Tibial artery (tissue), 4 donors: ENCODE measurements at regions not wholly inside any gene's neighbourhood (a gene's known extent, or its start where the extent isn't known, plus 50 kb on each side); places are given as distances from the start of the nearest gene placed in this dataset.

Source experiments
- DNase-seq, 2 donors: peaks; one replicate each; pipeline ENCODE4 v3.0.0-alpha.2; 2019
- H3K27ac ChIP-seq, 2 donors: fragments of 200-600 bp; sonication (generic) in 1 of 2; 1 replicate in 1 of 2; 2 replicates in 1 of 2; pipeline ENCODE4 v1.5.1; 2018 to 2019; ENCODE audit warnings: mild to moderate bottlenecking in 1 of 2
- H3K27me3 ChIP-seq, 2 donors: fragments of 200-600 bp; sonication (generic) in 1 of 2; one replicate each; pipeline versions ENCODE4 v1.5.1 to v1.6.0; 2016 to 2019
- H3K36me3 ChIP-seq, 3 donors: fragments of 200-600 bp; sonication (generic) in 2 of 3; one replicate each; pipeline ENCODE4 v1.5.1; 2016 to 2019; ENCODE audit warnings: mild to moderate bottlenecking in 2 of 3
- H3K4me1 ChIP-seq, 4 donors: fragments of 200-600 bp; sonication (generic) in 2 of 4; 1 replicate in 3 of 4; 2 replicates in 1 of 4; pipeline ENCODE4 v1.5.1; 2016 to 2019
- H3K4me3 ChIP-seq, 2 donors: fragments of 200-600 bp; sonication (generic) in 1 of 2; 1 replicate in 1 of 2; 2 replicates in 1 of 2; pipeline ENCODE4 v1.5.1; 2018 to 2019; ENCODE audit warnings: mild to moderate bottlenecking in 2 of 2
- H3K9me3 ChIP-seq, 3 donors: fragments of 200-600 bp; sonication (generic) in 1 of 3; one replicate each; pipeline ENCODE4 v1.5.1; 2016 to 2019
- CTCF ChIP-seq, 2 experiments: fragments of 200-600 bp in 1 of 2; fragments of 450-650 bp in 1 of 2; IDR thresholded peaks; one replicate each; pipeline ENCODE4 v1.5.1; 2017 to 2019; ENCODE audit warnings: antibody characterized with exemption in 2 of 2, mild to moderate bottlenecking in 1 of 2, moderate library complexity in 1 of 2
- intact Hi-C: fragments of 100-400 bp; cut with DNase I; formaldehyde crosslinking; loops from one replicate; pipeline ENCODE4 v1.15.0; 2023; ENCODE audit warnings: low total_unique reads

DNA sequence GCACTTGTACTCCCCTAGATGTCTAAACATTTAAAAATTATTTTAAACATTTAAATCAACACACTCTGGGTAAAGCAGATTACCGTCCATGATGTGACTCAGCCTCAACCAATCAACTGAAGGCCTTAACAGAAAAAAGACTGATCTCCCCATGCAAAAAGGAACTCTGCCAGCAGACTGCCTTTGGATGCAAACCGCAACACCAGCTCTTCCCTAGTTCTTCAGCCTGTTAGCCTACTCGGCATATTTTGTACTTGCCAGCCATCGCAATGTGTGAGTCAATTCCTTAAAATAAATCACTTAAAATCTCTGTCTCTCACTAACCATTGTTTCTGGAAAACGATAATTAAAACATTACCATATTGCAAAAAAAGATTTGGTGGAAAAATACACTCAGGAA, 375.9 kb downstream of the RSL24D1 start:
- intact Hi-C loops, result no loop called here
- Histone ChIP-seq H3K4me1 (no peaks in the 10 kb centered on the region), H3K27ac (no peak overlapping the region), H3K9me3 (peaks cover 0 to 4% (median 4%) of the 10 kb centered on the region in 3 donors), H3K36me3 (no peaks in the 10 kb centered on the region), H3K27me3 (no peaks in the 10 kb centered on the region), H3K4me3 (no peak overlapping the region)
- peak in 1 of 2 donors; percentile 32 for DNase-seq
- TF ChIP-seq CTCF (IDR thresholded peaks at IDR 0.05), result no peak

DNA sequence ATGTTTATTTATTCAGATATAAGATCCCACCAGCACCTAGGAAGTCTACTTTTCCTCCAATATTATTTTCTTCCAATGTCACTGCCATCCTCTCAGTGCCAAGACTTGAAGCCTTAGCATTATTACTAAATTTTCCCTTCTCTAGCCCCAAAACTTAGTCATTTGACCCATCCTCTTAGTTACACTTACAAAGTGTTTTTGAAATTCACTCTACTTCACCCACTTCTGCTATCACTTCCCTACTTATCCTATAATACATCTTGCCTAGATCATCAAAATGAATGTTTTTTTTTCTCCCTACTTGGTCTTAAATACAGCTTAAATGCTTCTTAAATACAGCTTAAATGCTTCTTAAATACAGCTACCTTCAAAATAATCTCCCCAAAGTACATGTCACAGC, 376.6 kb downstream of the RSL24D1 start:
- no peak overlapping the region for H3K27ac ChIP-seq
- no peaks in the 10 kb centered on the region for H3K27me3 ChIP-seq
- H3K4me1 ChIP-seq, result no peaks in the 10 kb centered on the region
- intact Hi-C loops, result no loop called here
- no peak overlapping the region for H3K4me3 ChIP-seq
- DNase-seq, result no peak
- H3K9me3 ChIP-seq, result peaks cover 0 to 4% (median 4%) of the 10 kb centered on the region in 3 donors
- no peaks in the 10 kb centered on the region for H3K36me3 ChIP-seq
- TF ChIP-seq CTCF (IDR thresholded peaks at IDR 0.05), result no peak

DNA sequence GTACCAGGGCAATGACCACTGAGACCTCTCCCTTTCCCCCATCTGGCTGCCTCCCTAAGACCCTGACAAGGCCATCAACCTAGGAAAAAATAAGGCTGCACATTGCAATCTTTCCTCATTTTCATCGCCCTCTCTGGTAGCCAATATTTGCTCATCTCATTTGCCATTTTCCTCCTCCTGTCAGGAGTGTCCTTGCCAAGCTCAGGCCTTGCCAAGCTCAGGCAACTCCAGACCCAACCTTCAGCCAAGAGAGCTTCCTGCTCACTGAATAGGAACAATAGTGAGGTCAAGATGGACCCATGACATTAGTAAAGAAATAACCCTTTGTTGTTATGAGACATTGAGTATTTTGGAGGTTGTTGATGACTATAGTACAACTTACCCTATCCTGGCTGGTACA, 380.3 kb downstream of the RSL24D1 start:
- DNase-seq, result no peak
- no peak overlapping the region for H3K4me3 ChIP-seq
- intact Hi-C loops, result no loop called here

GRCh38 chr15:54815556-54815955, 381.2 kb downstream of the RSL24D1 start:
- Histone ChIP-seq H3K27me3 (no peaks in the 10 kb centered on the region), H3K4me3 (no peak overlapping the region), H3K9me3 (peaks cover 0 to 14% (median 0%) of the 10 kb centered on the region in 3 donors), H3K4me1 (no peaks in the 10 kb centered on the region), H3K36me3 (no peaks in the 10 kb centered on the region), H3K27ac (no peak overlapping the region)
- DNase-seq, result no peak
- intact Hi-C loops, result no loop called here
- no peak for TF ChIP-seq CTCF (IDR thresholded peaks at IDR 0.05)

More for the DNA sequence above, 380.3 kb downstream of the RSL24D1 start:
- H3K9me3 ChIP-seq, result peaks cover 0 to 14% (median 0%) of the 10 kb centered on the region in 3 donors
- no peaks in the 10 kb centered on the region for H3K36me3 ChIP-seq
- H3K27me3 ChIP-seq, result no peaks in the 10 kb centered on the region
- no peak for TF ChIP-seq CTCF (IDR thresholded peaks at IDR 0.05)
- H3K27ac ChIP-seq, result no peak overlapping the region
- H3K4me1 ChIP-seq, result no peaks in the 10 kb centered on the region

DNA sequence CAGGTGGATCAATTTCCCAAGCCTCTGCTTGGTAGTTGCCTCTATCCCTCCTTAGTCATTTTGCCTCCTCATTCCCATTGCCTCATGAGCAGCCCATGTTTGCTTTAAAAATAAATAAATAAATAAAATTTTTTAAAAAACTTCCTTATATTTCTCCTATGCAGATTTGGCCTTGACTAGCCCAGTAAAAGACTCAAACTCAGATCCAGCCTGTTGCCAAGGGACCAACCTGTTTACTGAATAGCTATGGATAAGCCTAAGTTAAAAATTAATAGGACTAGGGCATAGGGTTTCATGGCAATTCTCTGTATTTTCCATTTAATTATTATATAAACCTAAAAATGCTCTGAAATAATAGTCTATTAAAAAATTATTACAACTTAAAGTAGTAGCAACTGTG, 384.4 kb downstream of the RSL24D1 start:
- H3K27me3 ChIP-seq, result no peaks in the 10 kb centered on the region
- intact Hi-C loops, result no loop called here
- TF ChIP-seq CTCF (IDR thresholded peaks at IDR 0.05), result no peak

DNA sequence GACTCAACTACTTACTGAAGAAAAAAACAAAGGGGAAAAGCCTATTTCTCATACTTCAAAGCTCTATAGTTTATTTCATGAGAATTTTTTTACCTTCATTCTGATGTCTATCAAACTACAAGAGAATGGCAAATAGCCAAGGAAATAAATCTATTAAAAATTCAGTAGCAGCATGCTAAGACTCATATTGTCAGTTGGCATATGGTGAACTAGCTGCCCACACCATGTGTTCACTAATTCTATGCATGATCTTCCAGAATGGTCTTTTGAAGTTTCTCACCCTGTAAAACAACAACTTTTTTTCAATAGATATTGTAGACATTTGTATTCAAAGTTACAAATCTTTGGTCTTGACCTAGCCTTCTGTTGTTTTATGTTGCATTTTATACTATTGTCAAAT, 386.2 kb downstream of the RSL24D1 start:
- Histone ChIP-seq H3K27ac (no peak overlapping the region), H3K4me1 (peaks cover 0 to 6% (median 0%) of the 10 kb centered on the region in 4 donors), H3K36me3 (no peaks in the 10 kb centered on the region), H3K4me3 (no peak overlapping the region), H3K27me3 (no peaks in the 10 kb centered on the region), H3K9me3 (peaks cover 0 to 14% (median 0%) of the 10 kb centered on the region in 3 donors)
- intact Hi-C loops, result no loop called here
- no peak for TF ChIP-seq CTCF (IDR thresholded peaks at IDR 0.05)
- no peak for DNase-seq

More for the DNA sequence above, 384.4 kb downstream of the RSL24D1 start:
- H3K9me3 ChIP-seq, result peaks cover 0 to 14% (median 0%) of the 10 kb centered on the region in 3 donors
- H3K4me3 ChIP-seq, result no peak overlapping the region
- DNase-seq, result no peak
- peaks cover 0 to 6% (median 0%) of the 10 kb centered on the region in 4 donors for H3K4me1 ChIP-seq
- no peaks in the 10 kb centered on the region for H3K36me3 ChIP-seq
- H3K27ac ChIP-seq, result no peak overlapping the region
